Caco-2 (cell line): ENCODE measurements at regions not wholly inside any gene's neighbourhood (a gene's known extent, or its start where the extent isn't known, plus 50 kb on each side); places are given as distances from the start of the nearest gene placed in this dataset.

Experiments used
- BruUV-seq: library from RNA; stranded (reverse); fragments of 400-500 nt; replicated peaks from 2 replicates; lab custom pipeline; 2021; lab: Mats Ljungman, UMichigan
- CTCF ChIA-PET: fragments of 300-600 bp; sonication (Branson Sonifier 250); formaldehyde crosslinking; loops from one replicate; lab custom pipeline; 2022; ENCODE audit warnings: antibody characterized with exemption; lab: Charles Lee
- POLR2A ChIA-PET: fragments of 300-600 bp; sonication (Branson Sonifier 250); formaldehyde crosslinking; loops from one replicate; lab custom pipeline; 2022; ENCODE audit warnings: antibody characterized with exemption; lab: Charles Lee
- DNase-seq, 2 experiments: peaks; one replicate each; pipeline versions ENCODE4 v3.0.0 to v3.0.0-alpha.2; 2020 to 2022
- H3K27me3 ChIP-seq: replicated peaks from 2 replicates; pipeline ENCODE4 v1.6.0; 2011; ENCODE audit warnings: low read length; ENCODE audit not compliant: control insufficient read depth, insufficient read depth
- H3K36me3 ChIP-seq: 2 replicates; pipeline ENCODE4 v1.5.1; 2011; ENCODE audit warnings: low read length; ENCODE audit not compliant: control insufficient read depth, insufficient read depth
- H3K4me1 ChIP-seq: fragments of 250-450 bp; sonication (Bioruptor Pico); 2 replicates; pipeline ENCODE4 v1.5.1; 2020; ENCODE audit warnings: mild to moderate bottlenecking
- H3K4me3 ChIP-seq: 2 replicates; pipeline ENCODE4 v1.5.1; 2011; ENCODE audit warnings: low read depth, mild to moderate bottlenecking, control low read depth, low read length
- H3K9me3 ChIP-seq: fragments of 250-450 bp; sonication (Bioruptor Pico); 2 replicates; pipeline ENCODE4 v1.5.1; 2020; ENCODE audit warnings: mild to moderate bottlenecking, moderate library complexity
- H3K27ac Mint-ChIP-seq: one replicate; pipeline ENCODE4 v1.8.0; 2022; ENCODE audit warnings: mixed read lengths; ENCODE audit not compliant: unreplicated experiment
- H3K27me3 Mint-ChIP-seq: one replicate; pipeline ENCODE4 v1.8.0; 2022; ENCODE audit warnings: mixed read lengths; ENCODE audit not compliant: insufficient read depth, unreplicated experiment
- H3K36me3 Mint-ChIP-seq: one replicate; pipeline ENCODE4 v1.8.0; 2022; ENCODE audit warnings: mild to moderate bottlenecking, mixed read lengths; ENCODE audit not compliant: insufficient read depth, unreplicated experiment
- H3K4me1 Mint-ChIP-seq: one replicate; pipeline ENCODE4 v1.8.0; 2022; ENCODE audit warnings: low read depth, mixed read lengths; ENCODE audit not compliant: unreplicated experiment
- H3K4me3 Mint-ChIP-seq: one replicate; pipeline ENCODE4 v1.8.0; 2022; ENCODE audit warnings: mild to moderate bottlenecking, moderate library complexity, mixed read lengths; ENCODE audit not compliant: unreplicated experiment
- H3K9me3 Mint-ChIP-seq: one replicate; pipeline ENCODE4 v1.8.0; 2022; ENCODE audit warnings: mixed read lengths; ENCODE audit not compliant: unreplicated experiment
- intact Hi-C: fragments of 100-400 bp; cut with micrococcal nuclease; formaldehyde crosslinking; loops from one replicate; pipeline ENCODE4 v1.10.0; 2022; ENCODE audit not compliant: unreplicated experiment
- TF ChIP-seq, protein P1 (sequence below), 2 experiments: fragments of 200-600 bp in 1 of 2; IDR thresholded peaks; 1 replicate in 1 of 2; 2 replicates in 1 of 2; pipeline versions ENCODE4 v1.5.1 to v1.8.0; 2011 to 2022; ENCODE audit warnings: antibody characterized with exemption in 1 of 2, control low read depth in 1 of 2, inconsistent platforms in 1 of 2, low read depth in 1 of 2, low read length in 1 of 2, mild to moderate bottlenecking in 1 of 2, moderate library complexity in 1 of 2; ENCODE audit not compliant: insufficient read depth in 1 of 2, severe bottlenecking in 1 of 2, unreplicated experiment in 1 of 2

DNA sequence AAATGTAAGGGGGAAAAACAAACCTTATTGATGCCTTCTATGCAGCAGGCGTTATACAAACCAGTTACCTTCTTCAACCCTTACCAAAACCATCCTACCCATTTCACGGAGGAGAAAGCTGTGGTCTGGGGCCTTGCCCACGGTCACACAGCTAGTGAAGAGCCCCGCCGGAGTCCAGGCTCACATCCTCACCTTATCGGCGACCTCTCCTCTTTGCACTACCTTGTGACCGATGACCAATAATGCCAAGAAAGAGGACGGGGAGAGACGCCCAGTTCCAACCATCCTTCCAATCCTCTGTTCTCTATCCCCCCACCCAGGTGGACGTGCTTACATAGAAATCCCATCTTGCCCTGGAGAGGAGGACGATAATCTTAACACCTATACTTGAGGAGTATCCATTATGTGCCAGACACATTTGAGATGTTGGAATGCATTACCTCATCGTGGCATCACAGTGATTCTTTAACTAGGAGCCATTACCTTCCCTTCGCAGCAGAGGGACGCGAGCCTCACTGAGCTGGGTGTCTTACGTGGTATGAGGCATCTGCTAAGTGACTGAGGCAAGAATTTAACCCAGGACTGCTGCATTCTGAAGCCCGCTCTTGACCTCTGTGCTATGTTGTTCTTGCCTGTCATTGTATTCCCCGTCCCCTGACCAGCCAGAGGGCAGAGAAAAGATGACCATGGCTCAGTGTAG lies 253.7 kb upstream of the B3GAT1 start:
- ChIA-PET CTCF (no interaction called here), POLR2A (no interaction called here)

DNA sequence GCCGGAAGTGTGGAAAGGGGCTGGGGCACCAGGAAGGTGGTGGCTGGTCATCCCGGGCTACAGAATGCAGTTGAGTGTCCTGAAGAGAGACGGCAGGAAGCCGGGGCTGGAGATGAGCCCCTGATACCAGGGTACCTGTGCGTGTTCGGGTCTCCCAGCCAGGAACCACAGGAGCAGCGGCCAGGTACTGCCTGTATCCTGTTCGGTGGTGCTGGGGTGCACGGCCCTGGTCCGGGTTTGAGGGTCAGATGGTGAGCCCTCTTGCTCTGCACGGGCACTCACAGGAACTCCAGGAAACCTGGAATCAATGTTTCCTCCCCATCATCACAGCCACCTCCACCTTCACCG lies 253.1 kb upstream of the B3GAT1 start:
- BruUV-seq: no TSS peak
- Histone ChIP-seq H3K36me3 (no peaks in the 10 kb centered on the region), H3K4me1 (no peaks in the 10 kb centered on the region), H3K9me3 (peaks cover 9% of the 10 kb centered on the region), H3K4me3 (no peak overlapping the region), H3K27me3 (no peaks in the 10 kb centered on the region)
- Mint-ChIP-seq H3K9me3 (peaks cover 6% of the 10 kb centered on the region), H3K27ac (peak overlapping the region; percentile 12), H3K4me3 (no peak overlapping the region), H3K27me3 (no peaks in the 10 kb centered on the region), H3K4me1 (no peaks in the 10 kb centered on the region), H3K36me3 (no peaks in the 10 kb centered on the region)
- TF ChIP-seq, protein P1, sequence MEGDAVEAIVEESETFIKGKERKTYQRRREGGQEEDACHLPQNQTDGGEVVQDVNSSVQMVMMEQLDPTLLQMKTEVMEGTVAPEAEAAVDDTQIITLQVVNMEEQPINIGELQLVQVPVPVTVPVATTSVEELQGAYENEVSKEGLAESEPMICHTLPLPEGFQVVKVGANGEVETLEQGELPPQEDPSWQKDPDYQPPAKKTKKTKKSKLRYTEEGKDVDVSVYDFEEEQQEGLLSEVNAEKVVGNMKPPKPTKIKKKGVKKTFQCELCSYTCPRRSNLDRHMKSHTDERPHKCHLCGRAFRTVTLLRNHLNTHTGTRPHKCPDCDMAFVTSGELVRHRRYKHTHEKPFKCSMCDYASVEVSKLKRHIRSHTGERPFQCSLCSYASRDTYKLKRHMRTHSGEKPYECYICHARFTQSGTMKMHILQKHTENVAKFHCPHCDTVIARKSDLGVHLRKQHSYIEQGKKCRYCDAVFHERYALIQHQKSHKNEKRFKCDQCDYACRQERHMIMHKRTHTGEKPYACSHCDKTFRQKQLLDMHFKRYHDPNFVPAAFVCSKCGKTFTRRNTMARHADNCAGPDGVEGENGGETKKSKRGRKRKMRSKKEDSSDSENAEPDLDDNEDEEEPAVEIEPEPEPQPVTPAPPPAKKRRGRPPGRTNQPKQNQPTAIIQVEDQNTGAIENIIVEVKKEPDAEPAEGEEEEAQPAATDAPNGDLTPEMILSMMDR (IDR thresholded peaks at IDR 0.05; ENCODE audit: insufficient read depth in 1 of 2, low read depth in 1 of 2, low read length in 1 of 2, severe bottlenecking in 1 of 2, unreplicated experiment in 1 of 2): no peak
- ChIA-PET CTCF (no interaction called here), POLR2A (no interaction called here)
- peak in 1 of 2 experiments; percentile 29 for DNase-seq
- intact Hi-C loops: no loop called here

More for the DNA sequence above, 253.7 kb upstream of the B3GAT1 start:
- DNase-seq: peak in 1 of 2 experiments; percentile 19
- H3K27me3 ChIP-seq: no peaks in the 10 kb centered on the region; the same call in 1 of the 2 replicates
- H3K36me3 Mint-ChIP-seq: no peaks in the 10 kb centered on the region
- H3K4me1 ChIP-seq: no peaks in the 10 kb centered on the region
- peaks cover under 1% of the 10 kb centered on the region for H3K9me3 Mint-ChIP-seq
- peaks cover 9% of the 10 kb centered on the region; the same call in 1 of the 2 replicates for H3K9me3 ChIP-seq
- H3K4me3 ChIP-seq: no peak overlapping the region
- H3K27ac Mint-ChIP-seq: no peak overlapping the region
- no peaks in the 10 kb centered on the region for H3K36me3 ChIP-seq
- H3K4me3 Mint-ChIP-seq: no peak overlapping the region
- TF ChIP-seq, protein P1 (IDR thresholded peaks at IDR 0.05; ENCODE audit: insufficient read depth in 1 of 2, low read depth in 1 of 2, low read length in 1 of 2, severe bottlenecking in 1 of 2, unreplicated experiment in 1 of 2): no peak
- no TSS peak for BruUV-seq
- peaks cover under 1% of the 10 kb centered on the region for H3K27me3 Mint-ChIP-seq
- intact Hi-C loops: no loop called here
- no peaks in the 10 kb centered on the region for H3K4me1 Mint-ChIP-seq

DNA sequence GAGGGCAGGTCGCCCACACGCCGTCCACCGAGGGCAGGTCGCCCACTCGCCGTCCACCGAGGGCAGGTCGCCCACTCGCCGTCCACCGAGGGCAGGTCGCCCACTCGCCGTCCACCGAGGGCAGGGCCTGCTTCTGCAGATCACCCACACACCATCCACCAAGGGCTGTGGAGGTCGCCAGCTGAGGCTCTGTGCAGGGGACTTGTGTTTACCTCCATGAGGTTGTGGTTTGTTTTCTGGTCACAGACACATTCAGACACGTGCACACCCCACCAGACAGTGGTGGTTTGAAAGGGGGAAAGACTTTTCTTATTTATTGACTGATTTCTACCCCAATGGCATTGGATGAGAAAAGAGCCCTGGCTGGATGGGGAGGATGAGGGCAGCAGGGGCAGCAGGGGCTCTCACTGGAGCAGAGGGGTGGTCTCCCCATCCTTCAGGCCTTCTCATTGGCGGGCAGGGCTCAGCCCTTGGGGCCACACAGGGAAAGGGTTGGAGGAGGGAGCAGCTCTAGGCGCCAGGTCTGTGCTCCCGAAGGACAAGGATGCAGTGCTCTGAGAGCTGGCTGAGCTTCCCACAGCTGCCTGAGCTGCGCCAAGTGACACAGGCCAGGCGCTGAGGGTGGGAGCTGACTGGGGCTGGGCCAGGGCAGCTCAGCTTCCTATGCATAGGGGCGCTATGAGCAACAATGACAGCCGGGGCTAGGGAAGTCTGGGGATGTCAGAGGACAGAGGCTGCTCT lies 252.6 kb upstream of the B3GAT1 start:
- no peak for DNase-seq
- BruUV-seq: no TSS peak
- H3K27ac Mint-ChIP-seq: peak overlapping the region; percentile 12
- peaks cover 9% of the 10 kb centered on the region for H3K9me3 Mint-ChIP-seq
- TF ChIP-seq, protein P1 (IDR thresholded peaks at IDR 0.05; ENCODE audit: insufficient read depth in 1 of 2, low read depth in 1 of 2, low read length in 1 of 2, severe bottlenecking in 1 of 2, unreplicated experiment in 1 of 2): no peak
- intact Hi-C loops: no loop called here
- Histone ChIP-seq H3K36me3 (no peaks in the 10 kb centered on the region), H3K4me1 (no peaks in the 10 kb centered on the region), H3K9me3 (peaks cover 14% of the 10 kb centered on the region), H3K27me3 (no peaks in the 10 kb centered on the region), H3K4me3 (no peak overlapping the region)
- no peaks in the 10 kb centered on the region for H3K4me1 Mint-ChIP-seq
- H3K4me3 Mint-ChIP-seq: no peak overlapping the region
- no peaks in the 10 kb centered on the region for H3K36me3 Mint-ChIP-seq
- ChIA-PET CTCF (no interaction called here), POLR2A (no interaction called here)
- H3K27me3 Mint-ChIP-seq: no peaks in the 10 kb centered on the region
